Sigmoid colon (tissue), 4 donors: ENCODE measurements at regions not wholly inside any gene's neighbourhood (a gene's known extent, or its start where the extent isn't known, plus 50 kb on each side); places are given as distances from the start of the nearest gene placed in this dataset.

Experiments
- CTCF ChIP-seq, 4 experiments: fragments of 450-650 bp in 3 of 4; fragments of 200-600 bp in 1 of 4; IDR thresholded peaks; one replicate each; pipeline ENCODE4 v1.5.1; 2016 to 2019; ENCODE audit warnings: antibody characterized with exemption in 4 of 4, mild to moderate bottlenecking in 3 of 4, moderate library complexity in 2 of 4
- EP300 ChIP-seq, 4 donors: sonication (generic); formaldehyde crosslinking; IDR thresholded peaks; one replicate each; pipeline ENCODE4 v1.6.1; 2017; ENCODE audit warnings: antibody characterized with exemption in 4 of 4
- POLR2A ChIP-seq, 2 donors: fragments of 450-650 bp; IDR thresholded peaks; one replicate each; pipeline ENCODE4 v1.6.1; 2016; ENCODE audit warnings: antibody characterized with exemption in 2 of 2, mild to moderate bottlenecking in 2 of 2, moderate library complexity in 2 of 2

GRCh38 chr2:137892739-137893138 is 71.5 kb upstream of the HNMT start:
- TF ChIP-seq EP300 (IDR thresholded peaks at IDR 0.05) (no peak), POLR2A (IDR thresholded peaks at IDR 0.05) (no peak), CTCF (IDR thresholded peaks at IDR 0.05) (no peak)
